IMR-90 (cell line): ENCODE measurements at regions not wholly inside any gene's neighbourhood (a gene's known extent, or its start where the extent isn't known, plus 50 kb on each side); places are given as distances from the start of the nearest gene placed in this dataset.

Experiments
- ATAC-seq: fragments of 200-7000 bp; cut with Tn5 transposase; 2 replicates; pipeline ENCODE4 v1.9.1; 2020; ENCODE audit warnings: low read depth, mild to moderate bottlenecking, moderate library complexity
- BruUV-seq: library from RNA; stranded (reverse); fragments of 400-500 nt; replicated peaks from 2 replicates; lab custom pipeline; 2021; lab: Mats Ljungman, UMichigan
- CTCF ChIA-PET: fragments of 300-600 bp; formaldehyde crosslinking; extraction: SDS; loops from one replicate; lab custom pipeline; 2021; ENCODE audit warnings: antibody characterized with exemption; lab: Yijun Ruan, JAX
- POLR2A ChIA-PET: fragments of 300-600 bp; sonication (Branson Sonifier 250); formaldehyde crosslinking; loops from one replicate; lab custom pipeline; 2022; ENCODE audit warnings: antibody characterized with exemption; ENCODE audit not compliant: unreplicated experiment; lab: Charles Lee
- DNase-seq: peaks from one replicate; pipeline ENCODE4 v3.0.0; 2013
- H2AFZ ChIP-seq: replicated peaks from 2 replicates; pipeline ENCODE3; 2013; ENCODE audit warnings: low read length, mild to moderate bottlenecking; ENCODE audit not compliant: poor library complexity
- H2AK5ac ChIP-seq: 2 replicates; pipeline ENCODE4 v1.6.1; 2013; ENCODE audit warnings: low read depth, low read length, inconsistent platforms
- H2AK9ac ChIP-seq: replicated peaks from 2 replicates; pipeline ENCODE3; 2013; ENCODE audit warnings: mild to moderate bottlenecking, low read depth, low read length, moderate library complexity; ENCODE audit not compliant: poor library complexity
- H2BK120ac ChIP-seq: 2 replicates; pipeline ENCODE4 v1.6.1; 2013; ENCODE audit warnings: low read depth, low read length, inconsistent platforms
- H2BK15ac ChIP-seq: 3 replicates; pipeline ENCODE4 v1.6.1; 2013; ENCODE audit warnings: low read depth, low read length, inconsistent platforms
- H2BK20ac ChIP-seq: 2 replicates; pipeline ENCODE4 v1.6.1; 2013; ENCODE audit warnings: low read depth, mild to moderate bottlenecking, inconsistent platforms, low read length, moderate library complexity
- H2BK5ac ChIP-seq: 2 replicates; pipeline ENCODE4 v1.6.1; 2013; ENCODE audit warnings: mild to moderate bottlenecking, low read depth, low read length, inconsistent platforms; ENCODE audit not compliant: poor library complexity, severe bottlenecking
- H3K14ac ChIP-seq: replicated peaks from 2 replicates; pipeline ENCODE4 v1.6.1; 2013; ENCODE audit warnings: low read depth, low read length, inconsistent platforms
- H3K18ac ChIP-seq: 2 replicates; pipeline ENCODE4 v1.6.1; 2013; ENCODE audit warnings: low read depth, low read length, control low read depth
- H3K23ac ChIP-seq: 2 replicates; pipeline ENCODE4 v1.6.1; 2013; ENCODE audit warnings: low read depth, low read length, inconsistent platforms
- H3K27ac ChIP-seq: 2 replicates; pipeline ENCODE4 v1.5.1; 2013; ENCODE audit warnings: mild to moderate bottlenecking, control low read depth, low read length; ENCODE audit not compliant: insufficient read depth
- H3K27me3 ChIP-seq: 2 replicates; pipeline ENCODE4 v1.6.1; 2013; ENCODE audit warnings: low read length; ENCODE audit not compliant: control insufficient read depth, insufficient read depth
- H3K36me3 ChIP-seq: 2 replicates; pipeline ENCODE4 v1.6.1; 2013; ENCODE audit warnings: low read length, mixed read lengths; ENCODE audit not compliant: control insufficient read depth, insufficient read depth
- H3K4ac ChIP-seq: 2 replicates; pipeline ENCODE4 v1.6.1; 2013; ENCODE audit warnings: low read depth, low read length, inconsistent platforms
- H3K4me1 ChIP-seq: 2 replicates; pipeline ENCODE4 v1.6.1; 2013; ENCODE audit warnings: low read length, mixed read lengths; ENCODE audit not compliant: control insufficient read depth, insufficient read depth
- H3K4me2 ChIP-seq: 2 replicates; pipeline ENCODE4 v1.6.1; 2013; ENCODE audit warnings: low read depth, mild to moderate bottlenecking, control low read depth, low read length, moderate library complexity
- H3K4me3 ChIP-seq: 2 replicates; pipeline ENCODE4 v1.5.1; 2013; ENCODE audit warnings: low read depth, mild to moderate bottlenecking, control low read depth, low read length, moderate library complexity; ENCODE audit not compliant: insufficient read depth
- H3K56ac ChIP-seq: 2 replicates; pipeline ENCODE4 v1.6.1; 2013; ENCODE audit warnings: low read length, inconsistent platforms; ENCODE audit not compliant: insufficient read depth; ENCODE audit errors: extremely low read depth
- H3K79me1 ChIP-seq, 2 experiments: 2 replicates each; pipeline ENCODE4 v1.6.1; 2013; ENCODE audit warnings: low read length in 2 of 2, inconsistent platforms in 1 of 2, low read depth in 1 of 2
- H3K9ac ChIP-seq: 2 replicates; pipeline ENCODE4 v1.6.1; 2013; ENCODE audit warnings: low read depth, low read length, control low read depth
- H3K9me1 ChIP-seq: 2 replicates; pipeline ENCODE4 v1.6.1; 2013; ENCODE audit warnings: low read length, inconsistent platforms; ENCODE audit not compliant: insufficient read depth
- H3K9me3 ChIP-seq: 2 replicates; pipeline ENCODE4 v1.6.1; 2013; ENCODE audit warnings: low read length; ENCODE audit not compliant: control insufficient read depth, insufficient read depth
- H4K20me1 ChIP-seq: 2 replicates; pipeline ENCODE4 v1.6.1; 2013; ENCODE audit warnings: low read length, inconsistent platforms; ENCODE audit not compliant: insufficient read depth
- H4K5ac ChIP-seq: 2 replicates; pipeline ENCODE4 v1.6.1; 2013; ENCODE audit warnings: mild to moderate bottlenecking, low read depth, low read length, control low read depth
- H4K8ac ChIP-seq, 2 experiments: 2 replicates each; pipeline ENCODE4 v1.6.1; 2013; ENCODE audit warnings: low read depth in 2 of 2, low read length in 2 of 2, control low read depth in 1 of 2, inconsistent platforms in 1 of 2
- H4K91ac ChIP-seq: 2 replicates; pipeline ENCODE4 v1.6.1; 2013; ENCODE audit warnings: low read depth, low read length, inconsistent platforms; ENCODE audit not compliant: insufficient read depth
- MXI1 ChIP-seq: IDR thresholded peaks from 2 replicates; pipeline ENCODE4 v1.6.1; 2012; ENCODE audit warnings: low read depth, mild to moderate bottlenecking, low read length, moderate library complexity, borderline replicate concordance
- POLR2A ChIP-seq: IDR thresholded peaks from 2 replicates; pipeline ENCODE4 v1.6.1; 2012; ENCODE audit warnings: mild to moderate bottlenecking, low read depth, low read length
- WGBS, 2 experiments: methylation state at CpG; one replicate each; pipeline versions ENCODE4 v1.1.5 to v1.1.7; 2013; ENCODE audit warnings: missing lambda C conversion rate in 2 of 2; ENCODE audit not compliant: insufficient read length in 1 of 2; ENCODE audit errors: extremely low coverage in 2 of 2; 5-methylcytosine and 5-hydroxymethylcytosine counted together
- dilution Hi-C: fragments of 300-500 bp; cut with HindIII; formaldehyde crosslinking; loops from one replicate; pipeline ENCODE4 v1.14.3; 2018; ENCODE audit warnings: low sequenced_read_pairs; ENCODE audit not compliant: unreplicated experiment
- in situ Hi-C: fragments of 300-500 bp; cut with MboI; formaldehyde crosslinking; loops from 3 replicates; pipeline ENCODE4 v1.14.3; 2019; ENCODE audit warnings: low sequenced_read_pairs, inconsistent platforms, mixed read lengths
- intact Hi-C: fragments of 100-400 bp; cut with micrococcal nuclease; formaldehyde crosslinking; loops from 2 replicates; pipeline ENCODE4 v1.10.0; 2022

DNA sequence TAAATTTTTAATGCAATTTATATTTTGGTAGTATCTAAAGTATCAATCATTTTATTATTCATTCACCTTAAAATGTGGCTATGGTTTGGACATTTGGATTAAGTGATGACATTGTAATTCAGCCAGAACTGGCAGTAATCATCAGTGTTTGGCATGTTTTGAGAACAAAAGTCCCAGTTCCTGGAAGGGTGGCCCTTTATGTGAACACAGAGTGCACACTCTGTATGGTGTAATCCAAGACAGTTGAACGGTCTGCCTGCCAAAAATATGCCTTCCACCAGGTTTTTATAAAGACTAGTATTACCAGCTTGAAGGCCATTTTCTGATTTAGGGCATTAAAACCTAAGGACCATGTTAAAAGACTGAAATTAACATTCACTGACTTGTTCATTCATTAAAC is 448.7 kb downstream of the LTN1 start:
- no peak overlapping the region for H2BK120ac ChIP-seq
- H3K36me3 ChIP-seq: no peaks in the 10 kb centered on the region; the same call in 1 of the 2 replicates
- H2AK9ac ChIP-seq: no peak overlapping the region
- intact Hi-C loops: loop anchor here (10.0 kb wide), 1 partner anchor 91 kb away; no protein-coding TSS in a partner anchor
- CTCF ChIA-PET: no interaction called here
- H3K18ac ChIP-seq: no peak overlapping the region
- H3K9me3 ChIP-seq: no peaks in the 10 kb centered on the region
- no peak overlapping the region for H2AFZ ChIP-seq
- no peak for ATAC-seq
- no peak overlapping the region for H3K23ac ChIP-seq
- no peak overlapping the region for H3K56ac ChIP-seq
- peak overlapping the region in 1 of 2 experiments; percentile 9; a peak in 1 of 4 replicates for H4K8ac ChIP-seq
- 0 out of 3 replicates have a peak overlapping the region, but pooled peaks have one; percentile 1 for H2BK15ac ChIP-seq
- POLR2A ChIA-PET: no interaction called here
- H4K5ac ChIP-seq: 0 out of 2 replicates have a peak overlapping the region, but pooled peaks have one; percentile 34
- H3K79me1 ChIP-seq: no peaks in the 10 kb centered on the region; a peak in 1 of 4 replicates
- H3K4ac ChIP-seq: no peak overlapping the region
- H3K27me3 ChIP-seq: no peaks in the 10 kb centered on the region
- in situ Hi-C loops: no loop called here
- peaks cover 4% of the 10 kb centered on the region; the same call in 1 of the 2 replicates for H3K9me1 ChIP-seq
- H3K4me1 ChIP-seq: peaks cover 14% of the 10 kb centered on the region
- H3K14ac ChIP-seq: no peak overlapping the region
- H4K91ac ChIP-seq: no peak overlapping the region
- BruUV-seq: no TSS peak
- no peak for DNase-seq
- no peak overlapping the region for H2BK5ac ChIP-seq
- H3K4me3 ChIP-seq: no peak overlapping the region
- dilution Hi-C loops: no loop called here
- H3K27ac ChIP-seq: no peak overlapping the region
- H2BK20ac ChIP-seq: no peak overlapping the region; the same call in 1 of the 2 replicates
- TF ChIP-seq POLR2A: no peak
- no peak for TF ChIP-seq MXI1
- H2AK5ac ChIP-seq: no peak overlapping the region; the same call in 1 of the 2 replicates
- H4K20me1 ChIP-seq: no peaks in the 10 kb centered on the region
- H3K4me2 ChIP-seq: no peak overlapping the region
- WGBS, 2 experiments: no CpG with 5 or more reads among the region's 1 CpG
- no peak overlapping the region for H3K9ac ChIP-seq
